Neuronal stem cell (in vitro differentiated cells): ENCODE measurements at regions not wholly inside any gene's neighbourhood (a gene's known extent, or its start where the extent isn't known, plus 50 kb on each side); places are given as distances from the start of the nearest gene placed in this dataset. TPM values are rescaled to one million over a fixed set of nuclear protein-coding genes. Genes with fewer than 3 reads are reported as not detected.

Source experiments
- DNase-seq: peaks from one replicate; pipeline ENCODE4 v3.0.0-alpha.2; 2013; ENCODE audit warnings: low spot score
- H2AFZ ChIP-seq: one replicate; pipeline ENCODE4 v1.6.1; 2013; ENCODE audit warnings: mild to moderate bottlenecking, low read length, inconsistent platforms
- H2AK5ac ChIP-seq: 2 replicates; pipeline ENCODE4 v1.6.1; 2013; ENCODE audit warnings: low read depth, mild to moderate bottlenecking, inconsistent platforms, low read length, moderate library complexity, mixed read lengths
- H2BK120ac ChIP-seq: 2 replicates; pipeline ENCODE4 v1.6.1; 2013; ENCODE audit warnings: low read depth, mild to moderate bottlenecking, inconsistent platforms, low read length, moderate library complexity, mixed read lengths
- H2BK12ac ChIP-seq: one replicate; pipeline ENCODE4 v1.6.1; 2013; ENCODE audit warnings: low read length, inconsistent platforms
- H2BK15ac ChIP-seq: 2 replicates; pipeline ENCODE4 v1.6.1; 2013; ENCODE audit warnings: mild to moderate bottlenecking, low read length, inconsistent platforms, mixed read lengths
- H2BK5ac ChIP-seq: one replicate; pipeline ENCODE4 v1.6.1; 2013; ENCODE audit warnings: inconsistent platforms, mild to moderate bottlenecking, low read length, moderate library complexity
- H3K14ac ChIP-seq: one replicate; pipeline ENCODE4 v1.6.1; 2013; ENCODE audit warnings: low read length, inconsistent platforms
- H3K18ac ChIP-seq: 2 replicates; pipeline ENCODE4 v1.6.1; 2013; ENCODE audit warnings: low read length, inconsistent platforms
- H3K23ac ChIP-seq: 2 replicates; pipeline ENCODE4 v1.6.1; 2013; ENCODE audit warnings: low read depth, mild to moderate bottlenecking, mixed read lengths, low read length, inconsistent platforms; ENCODE audit not compliant: poor library complexity
- H3K27ac ChIP-seq: replicated peaks from 3 replicates; pipeline ENCODE4 v1.5.1; 2013; ENCODE audit warnings: low read length, inconsistent platforms
- H3K27me3 ChIP-seq, 3 experiments: 2 replicates each; pipeline ENCODE4 v1.6.1; 2013; ENCODE audit warnings: low read length in 3 of 3, mild to moderate bottlenecking in 2 of 3, inconsistent platforms in 1 of 3, low read depth in 1 of 3, mixed read lengths in 1 of 3, moderate library complexity in 1 of 3; ENCODE audit not compliant: control insufficient read depth in 3 of 3, insufficient read depth in 3 of 3
- H3K36me3 ChIP-seq, 2 donors: replicated peaks in 1 of 2; 2 replicates each; pipeline ENCODE4 v1.6.1; 2013; ENCODE audit warnings: low read length in 2 of 2; ENCODE audit not compliant: control insufficient read depth in 2 of 2, insufficient read depth in 2 of 2
- H3K4ac ChIP-seq: 2 replicates; pipeline ENCODE4 v1.6.1; 2013; ENCODE audit warnings: inconsistent platforms, mild to moderate bottlenecking, low read length, moderate library complexity
- H3K4me1 ChIP-seq, 2 donors: 1 replicate in 1 of 2; 2 replicates in 1 of 2; pipeline ENCODE4 v1.6.1; 2013; ENCODE audit warnings: low read length in 2 of 2, low read depth in 1 of 2; ENCODE audit not compliant: control insufficient read depth in 2 of 2, insufficient read depth in 1 of 2
- H3K4me2 ChIP-seq: one replicate; pipeline ENCODE4 v1.6.1; 2013; ENCODE audit warnings: mild to moderate bottlenecking, low read length, inconsistent platforms; ENCODE audit not compliant: insufficient read depth, poor library complexity, severe bottlenecking
- H3K4me3 ChIP-seq, 2 donors: 2 replicates each; pipeline ENCODE4 v1.5.1; 2013; ENCODE audit warnings: low read length in 2 of 2, mild to moderate bottlenecking in 2 of 2, inconsistent platforms in 1 of 2, moderate library complexity in 1 of 2
- H3K79me1 ChIP-seq: one replicate; pipeline ENCODE4 v1.6.1; 2013; ENCODE audit warnings: low read depth, mild to moderate bottlenecking, inconsistent platforms, low read length, moderate library complexity
- H3K9ac ChIP-seq: one replicate; pipeline ENCODE4 v1.6.1; 2013; ENCODE audit warnings: mild to moderate bottlenecking, low read depth, low read length, inconsistent platforms; ENCODE audit not compliant: poor library complexity
- H3K9me3 ChIP-seq, 2 donors: replicated peaks in 1 of 2; 2 replicates each; pipeline versions ENCODE3 to v1.6.1; 2013; ENCODE audit warnings: low read length in 2 of 2, mild to moderate bottlenecking in 2 of 2, inconsistent platforms in 1 of 2, low read depth in 1 of 2, mixed read lengths in 1 of 2, moderate library complexity in 1 of 2; ENCODE audit not compliant: control insufficient read depth in 2 of 2, insufficient read depth in 1 of 2
- H4K8ac ChIP-seq: one replicate; pipeline ENCODE4 v1.6.1; 2013; ENCODE audit warnings: low read depth, mild to moderate bottlenecking, inconsistent platforms, low read length, moderate library complexity
- H4K91ac ChIP-seq: one replicate; pipeline ENCODE4 v1.6.1; 2013; ENCODE audit warnings: low read length, low read depth, mild to moderate bottlenecking, inconsistent platforms; ENCODE audit not compliant: poor library complexity
- WGBS, 2 donors: extraction: QIAGEN DNeasy Blood & Tissue Kit; methylation state at CpG; one replicate each; pipeline ENCODE4 v1.1.7; 2013; ENCODE audit warnings: missing lambda C conversion rate in 2 of 2, mixed read lengths in 1 of 2; ENCODE audit not compliant: insufficient read length in 2 of 2, insufficient replicate concordance in 1 of 2; ENCODE audit errors: extremely low coverage in 2 of 2; 5-methylcytosine and 5-hydroxymethylcytosine counted together
- small RNA-seq: library from polyadenylated mRNA; stranded (forward); fragments of <200 nt; extraction: miRNeasy Mini kit (QIAGEN cat#:217004); gene quantifications from one replicate; pipeline ENCODE3, GENCODE V24; 2013; ENCODE audit not compliant: insufficient read depth

- Histone ChIP-seq H3K9me3 (no peaks in the 10 kb centered on the region), H3K36me3 (no peaks in the 10 kb centered on the region), H2AK5ac (no peak overlapping the region), H3K9ac (no peak overlapping the region), H3K79me1 (no peaks in the 10 kb centered on the region), H3K4me2 (no peak overlapping the region), H2BK120ac (no peak overlapping the region), H3K14ac (no peak overlapping the region), H2BK15ac (no peak overlapping the region), H3K4ac (no peak overlapping the region), H2AFZ (no peak overlapping the region), H2BK5ac (no peak overlapping the region), H2BK12ac (no peak overlapping the region), H4K8ac (no peak overlapping the region), H3K27me3 (no peaks in the 10 kb centered on the region), H3K18ac (no peak overlapping the region), H3K23ac (no peak overlapping the region), H4K91ac (no peak overlapping the region), H3K4me3 (no peak overlapping the region), H3K4me1 (no peaks in the 10 kb centered on the region), H3K27ac (no peak overlapping the region)
- no CpG with 5 or more reads among the region's 4 CpGs for WGBS, 2 donors
- DNase-seq: no peak
Observed at GRCh38 chrX:44619039-44619438, 76.4 kb upstream of the FUNDC1 start.

DNA sequence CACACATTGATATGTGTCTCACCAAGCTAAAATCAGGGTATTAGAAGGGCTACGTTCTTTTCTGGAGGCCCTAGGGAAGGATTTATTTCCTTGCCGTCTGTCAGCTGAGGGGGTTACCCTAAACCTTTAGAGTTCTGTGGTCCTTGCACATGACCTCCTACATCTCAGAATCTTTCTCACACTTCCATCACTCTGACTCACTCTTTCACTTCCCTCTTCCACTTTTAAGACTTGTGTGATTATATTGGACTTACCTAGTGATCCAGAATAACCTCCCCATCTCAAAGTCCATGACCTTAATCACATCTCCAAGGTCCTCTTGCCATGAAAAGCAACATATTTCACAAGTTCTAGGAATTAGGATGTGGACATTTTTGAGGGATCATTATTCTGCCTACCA, 53.6 kb upstream of the FUNDC1 start:
- Histone ChIP-seq H2BK5ac (no peak overlapping the region), H4K91ac (no peak overlapping the region), H2BK120ac (no peak overlapping the region), H2BK15ac (no peak overlapping the region), H3K4me3 (no peak overlapping the region), H3K79me1 (no peaks in the 10 kb centered on the region), H3K4me2 (no peak overlapping the region), H3K36me3 (no peaks in the 10 kb centered on the region), H3K18ac (no peak overlapping the region), H3K14ac (no peak overlapping the region), H2AK5ac (no peak overlapping the region), H3K4me1 (no peaks in the 10 kb centered on the region), H3K9me3 (no peaks in the 10 kb centered on the region), H2AFZ (no peak overlapping the region), H3K27me3 (no peaks in the 10 kb centered on the region), H3K9ac (no peak overlapping the region), H4K8ac (no peak overlapping the region), H3K4ac (no peak overlapping the region), H2BK12ac (no peak overlapping the region), H3K27ac (no peak overlapping the region), H3K23ac (no peak overlapping the region)
- DNase-seq: no peak
- no CpG with 5 or more reads among the region's 2 CpGs for WGBS, 2 donors

Small RNA genes in the stretch of these regions (small RNA-seq; reads per million reads assigned to genes)
- gene RN7SL291P: not detected
